Activated naive CD8-positive, alpha-beta T cell treated with anti-CD3 and anti-CD28 coated beads, Interleukin-2, amount 10 ng/mL, durations not matched to agents 7 days and 5 days (primary cell): ENCODE measurements at regions not wholly inside any gene's neighbourhood (a gene's known extent, or its start where the extent isn't known, plus 50 kb on each side); places are given as distances from the start of the nearest gene placed in this dataset.

Source experiments
- ATAC-seq: fragments of 150-1000 bp; cut with Tn5 transposase; one replicate; pipeline ENCODE4 v1.10.0; 2021; ENCODE audit warnings: low read depth, moderate library complexity
- POLR2A ChIA-PET: fragments of 350-600 bp; sonication (Branson Sonifier 250); formaldehyde crosslinking; loops from one replicate; lab custom pipeline; 2021; ENCODE audit warnings: antibody characterized with exemption; lab: Charles Lee
- DNase-seq: peaks from one replicate; pipeline ENCODE4 v3.0.0; 2021
- H3K27ac Mint-ChIP-seq: one replicate; pipeline ENCODE4 v1.8.0; 2022; ENCODE audit warnings: mild to moderate bottlenecking, mixed read lengths
- H3K27me3 Mint-ChIP-seq: one replicate; pipeline ENCODE4 v1.8.0; 2022; ENCODE audit warnings: mild to moderate bottlenecking, moderate library complexity, mixed read lengths
- H3K36me3 Mint-ChIP-seq: one replicate; pipeline ENCODE4 v1.8.0; 2021; ENCODE audit warnings: mild to moderate bottlenecking, mixed read lengths
- H3K4me1 Mint-ChIP-seq: one replicate; pipeline ENCODE4 v1.8.0; 2021; ENCODE audit warnings: mixed read lengths
- H3K4me3 Mint-ChIP-seq: one replicate; pipeline ENCODE4 v1.8.0; 2022; ENCODE audit warnings: mild to moderate bottlenecking, moderate library complexity, mixed read lengths
- H3K9me3 Mint-ChIP-seq: one replicate; pipeline ENCODE4 v1.8.0; 2021; ENCODE audit warnings: mixed read lengths

GRCh38 chr6:163714179-163714578, 299.7 kb downstream of the QKI start:
- POLR2A ChIA-PET = no interaction called here
- Mint-ChIP-seq H3K27ac (no peak overlapping the region), H3K27me3 (peaks cover 9% of the 10 kb centered on the region), H3K4me3 (no peak overlapping the region), H3K9me3 (no peaks in the 10 kb centered on the region), H3K4me1 (peaks cover 6% of the 10 kb centered on the region), H3K36me3 (no peaks in the 10 kb centered on the region)
- no peak for DNase-seq
- ATAC-seq = no peak

- no peak overlapping the region for H3K27ac Mint-ChIP-seq
Measured at GRCh38 chr6:163712981-163713380, 298.5 kb downstream of the QKI start.

GRCh38 chr6:163712566-163712961, 298.0 kb downstream of the QKI start:
- no peak for DNase-seq
- Mint-ChIP-seq H3K36me3 (no peaks in the 10 kb centered on the region), H3K9me3 (no peaks in the 10 kb centered on the region), H3K27ac (no peak overlapping the region), H3K4me3 (no peak overlapping the region), H3K27me3 (peaks cover 9% of the 10 kb centered on the region), H3K4me1 (peaks cover 6% of the 10 kb centered on the region)
- POLR2A ChIA-PET = no interaction called here
- ATAC-seq = no peak

More at GRCh38 chr6:163712981-163713380, 298.5 kb downstream of the QKI start:
- ATAC-seq (no peak), DNase-seq (no peak)
- H3K36me3 Mint-ChIP-seq = no peaks in the 10 kb centered on the region
- POLR2A ChIA-PET = no interaction called here
- H3K27me3 Mint-ChIP-seq = peaks cover 9% of the 10 kb centered on the region
- H3K4me3 Mint-ChIP-seq = no peak overlapping the region
- H3K9me3 Mint-ChIP-seq = no peaks in the 10 kb centered on the region
- peaks cover 6% of the 10 kb centered on the region for H3K4me1 Mint-ChIP-seq

GRCh38 chr6:163711615-163712565, 297.4 kb downstream of the QKI start:
- POLR2A ChIA-PET = no interaction called here
- DNase-seq = no peak

GRCh38 chr6:163710532-163711470, 296.3 kb downstream of the QKI start:
- peaks cover 6% of the 10 kb centered on the region for H3K4me1 Mint-ChIP-seq
- ATAC-seq (no peak), DNase-seq (no peak)
- H3K27me3 Mint-ChIP-seq = peaks cover 9% of the 10 kb centered on the region
- H3K9me3 Mint-ChIP-seq = no peaks in the 10 kb centered on the region
- no peak overlapping the region for H3K27ac Mint-ChIP-seq
- POLR2A ChIA-PET = no interaction called here
- no peak overlapping the region for H3K4me3 Mint-ChIP-seq
- H3K36me3 Mint-ChIP-seq = no peaks in the 10 kb centered on the region

More at GRCh38 chr6:163711615-163712565, 297.4 kb downstream of the QKI start:
- Mint-ChIP-seq H3K36me3 (no peaks in the 10 kb centered on the region), H3K4me3 (no peak overlapping the region), H3K4me1 (peaks cover 6% of the 10 kb centered on the region), H3K27ac (no peak overlapping the region), H3K27me3 (peaks cover 9% of the 10 kb centered on the region), H3K9me3 (no peaks in the 10 kb centered on the region)
- no peak for ATAC-seq

GRCh38 chr6:163709693-163710092, 295.2 kb downstream of the QKI start:
- Mint-ChIP-seq H3K27ac (no peak overlapping the region), H3K9me3 (no peaks in the 10 kb centered on the region), H3K36me3 (no peaks in the 10 kb centered on the region), H3K27me3 (peaks cover 9% of the 10 kb centered on the region), H3K4me1 (peaks cover 6% of the 10 kb centered on the region), H3K4me3 (no peak overlapping the region)
- no peak for ATAC-seq
- no peak for DNase-seq
- POLR2A ChIA-PET = no interaction called here

GRCh38 chr6:163709255-163709654, 294.7 kb downstream of the QKI start:
- Mint-ChIP-seq H3K4me3 (no peak overlapping the region), H3K27me3 (peaks cover 9% of the 10 kb centered on the region), H3K4me1 (peaks cover 6% of the 10 kb centered on the region), H3K36me3 (no peaks in the 10 kb centered on the region), H3K9me3 (no peaks in the 10 kb centered on the region), H3K27ac (no peak overlapping the region)
- no peak for ATAC-seq
- no peak for DNase-seq
- POLR2A ChIA-PET = no interaction called here

- ATAC-seq (no peak), DNase-seq (no peak)
- no peaks in the 10 kb centered on the region for H3K36me3 Mint-ChIP-seq
- H3K9me3 Mint-ChIP-seq = no peaks in the 10 kb centered on the region
- H3K4me3 Mint-ChIP-seq = no peak overlapping the region
- POLR2A ChIA-PET = no interaction called here
- no peak overlapping the region for H3K27ac Mint-ChIP-seq
- H3K4me1 Mint-ChIP-seq = peaks cover 6% of the 10 kb centered on the region
- peaks cover 9% of the 10 kb centered on the region for H3K27me3 Mint-ChIP-seq
Measured at GRCh38 chr6:163708466-163708865, 293.9 kb downstream of the QKI start.

- Mint-ChIP-seq H3K4me1 (peaks cover 6% of the 10 kb centered on the region), H3K27me3 (peaks cover 9% of the 10 kb centered on the region), H3K27ac (no peak overlapping the region), H3K4me3 (no peak overlapping the region), H3K36me3 (no peaks in the 10 kb centered on the region), H3K9me3 (no peaks in the 10 kb centered on the region)
- POLR2A ChIA-PET = no interaction called here
- DNase-seq (no peak), ATAC-seq (no peak)
Measured at GRCh38 chr6:163707387-163708355, 293.2 kb downstream of the QKI start.

- POLR2A ChIA-PET = no interaction called here
Measured at GRCh38 chr6:163706500-163707087, 292.1 kb downstream of the QKI start.

GRCh38 chr6:163705923-163706322, 291.4 kb downstream of the QKI start:
- no peak overlapping the region for H3K4me3 Mint-ChIP-seq
- no peak for ATAC-seq
- no peaks in the 10 kb centered on the region for H3K36me3 Mint-ChIP-seq
- H3K27ac Mint-ChIP-seq = no peak overlapping the region
- H3K27me3 Mint-ChIP-seq = peaks cover 5% of the 10 kb centered on the region
- POLR2A ChIA-PET = no interaction called here
- no peak for DNase-seq
- no peaks in the 10 kb centered on the region for H3K9me3 Mint-ChIP-seq
- no peaks in the 10 kb centered on the region for H3K4me1 Mint-ChIP-seq

More at GRCh38 chr6:163706500-163707087, 292.1 kb downstream of the QKI start:
- H3K36me3 Mint-ChIP-seq = no peaks in the 10 kb centered on the region
- ATAC-seq (no peak), DNase-seq (no peak)
- no peaks in the 10 kb centered on the region for H3K9me3 Mint-ChIP-seq
- no peak overlapping the region for H3K27ac Mint-ChIP-seq
- no peak overlapping the region for H3K4me3 Mint-ChIP-seq
- peaks cover 7% of the 10 kb centered on the region for H3K27me3 Mint-ChIP-seq
- H3K4me1 Mint-ChIP-seq = no peaks in the 10 kb centered on the region

- Mint-ChIP-seq H3K4me1 (no peaks in the 10 kb centered on the region), H3K4me3 (no peak overlapping the region), H3K27ac (no peak overlapping the region), H3K9me3 (no peaks in the 10 kb centered on the region), H3K36me3 (no peaks in the 10 kb centered on the region), H3K27me3 (peaks cover 3% of the 10 kb centered on the region)
- no peak for ATAC-seq
- no peak for DNase-seq
- POLR2A ChIA-PET = no interaction called here
Measured at GRCh38 chr6:163702736-163703135, 288.2 kb downstream of the QKI start.
